ENCODE measurements at regions not wholly inside any gene's neighbourhood (a gene's known extent, or its start where the extent isn't known, plus 50 kb on each side); places are given as distances from the start of the nearest gene placed in this dataset.
"Not testable (repeated sequence)": the region's sequence is repeated elsewhere in the genome, so short reads cannot be mapped to it uniquely, and the experiment has no call there.

DNA sequence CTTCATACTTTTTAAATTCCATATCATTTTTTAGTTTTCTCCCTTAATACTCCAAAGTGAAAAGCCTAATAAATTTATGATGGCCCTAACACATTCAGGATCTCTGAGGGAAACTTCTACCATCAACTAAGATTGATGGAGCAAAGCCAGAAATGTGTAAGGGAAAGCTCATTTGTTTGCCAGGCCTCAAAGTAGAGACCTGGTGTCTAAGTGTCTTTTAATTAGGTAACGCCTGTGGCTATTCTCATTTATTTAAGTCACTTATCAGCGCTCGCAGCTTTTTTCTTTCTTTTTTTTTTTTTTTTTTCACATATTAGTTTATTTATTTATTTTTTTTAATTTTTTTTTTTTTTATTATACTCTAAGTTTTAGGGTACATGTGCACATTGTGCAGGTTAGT, 242.4 kb downstream of the TMA16 start:
- ATAC-seq (no peak), DNase-seq (no peak)
- H3K36me3 Mint-ChIP-seq (ENCODE audit: low read depth), result no peaks in the 10 kb centered on the region
- no peak overlapping the region for H3K27ac Mint-ChIP-seq
- ChIA-PET CTCF (no interaction called here), POLR2A (no interaction called here)
- H3K4me3 Mint-ChIP-seq, result no peak overlapping the region
- no peaks in the 10 kb centered on the region for H3K27me3 Mint-ChIP-seq
- intact Hi-C loops (cut with DNase I, micrococcal nuclease), result no loop called here
- no peaks in the 10 kb centered on the region for H3K4me1 Mint-ChIP-seq
- no peaks in the 10 kb centered on the region for H3K9me3 Mint-ChIP-seq (ENCODE audit: low read depth)

DNA sequence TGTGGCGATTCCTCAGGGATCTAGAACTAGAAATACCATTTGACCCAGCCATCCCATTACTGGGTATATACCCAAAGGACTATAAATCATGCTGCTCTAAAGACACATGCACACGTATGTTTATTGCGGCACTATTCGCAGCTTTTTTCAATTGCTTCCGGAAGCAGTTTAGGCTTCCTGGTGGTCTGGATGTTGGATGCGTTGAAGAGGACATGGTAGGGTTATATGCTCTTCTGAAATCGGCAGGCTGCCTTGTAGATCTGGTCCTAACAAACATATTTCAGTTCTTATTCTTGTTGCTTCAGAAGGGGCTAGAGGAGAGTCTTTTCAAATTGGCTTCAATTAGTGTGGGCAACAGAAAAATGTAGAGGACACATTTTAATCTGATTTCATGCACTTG, 243.4 kb downstream of the TMA16 start:
- intact Hi-C loops (cut with DNase I, micrococcal nuclease); DNase-seq; ATAC-seq; H3K9me3 Mint-ChIP-seq (ENCODE audit: low read depth); CTCF ChIA-PET; H3K4me1 Mint-ChIP-seq; H3K27ac Mint-ChIP-seq; H3K36me3 Mint-ChIP-seq (ENCODE audit: low read depth); H3K27me3 Mint-ChIP-seq; H3K4me3 Mint-ChIP-seq; POLR2A ChIA-PET: not testable (repeated sequence)

DNA sequence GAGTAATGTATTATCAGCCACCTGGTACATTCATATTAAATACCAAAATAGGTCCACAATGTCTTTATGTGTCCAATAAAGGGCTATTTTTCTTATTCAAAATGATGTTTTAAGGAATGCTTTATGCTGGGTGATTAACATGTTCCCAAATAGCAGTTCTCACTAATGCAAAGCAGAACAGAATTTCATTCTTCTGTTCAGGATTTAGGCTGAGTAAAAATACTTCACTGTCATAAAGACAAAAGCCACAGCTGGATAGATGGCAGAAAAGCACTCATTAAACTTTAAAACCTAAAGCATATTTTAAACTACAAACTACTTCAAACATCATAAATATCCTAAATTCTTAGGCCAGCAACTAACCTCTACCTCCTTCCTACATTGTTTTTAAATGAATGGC, 244.0 kb downstream of the TMA16 start:
- H3K27ac Mint-ChIP-seq, result no peak overlapping the region
- ChIA-PET CTCF (no interaction called here), POLR2A (no interaction called here)
- H3K4me3 Mint-ChIP-seq, result no peak overlapping the region
- H3K9me3 Mint-ChIP-seq (ENCODE audit: low read depth), result no peaks in the 10 kb centered on the region
- H3K4me1 Mint-ChIP-seq, result no peaks in the 10 kb centered on the region
- intact Hi-C loops (cut with DNase I, micrococcal nuclease), result no loop called here
- H3K36me3 Mint-ChIP-seq (ENCODE audit: low read depth), result no peaks in the 10 kb centered on the region
- H3K27me3 Mint-ChIP-seq, result no peaks in the 10 kb centered on the region
- ATAC-seq (no peak), DNase-seq (no peak)

DNA sequence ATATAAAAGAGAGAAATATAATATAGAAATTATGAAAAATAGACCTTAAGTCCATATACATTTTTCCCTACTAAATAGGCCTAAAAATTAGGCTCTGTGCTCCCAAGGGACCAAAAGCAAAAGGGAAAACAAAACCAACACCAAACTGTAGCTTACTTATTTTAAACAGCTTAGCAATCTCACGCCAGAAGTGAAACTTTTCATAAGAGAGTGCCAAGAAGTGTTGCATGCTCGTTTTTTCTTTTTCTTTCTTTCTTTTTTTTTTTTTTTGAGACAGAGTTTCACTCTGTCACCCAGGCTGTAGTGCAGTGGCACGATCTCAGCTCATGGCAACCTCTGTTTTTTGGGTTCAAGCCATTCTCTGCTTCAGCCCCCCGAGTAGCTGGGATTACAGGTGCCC, 250.4 kb downstream of the TMA16 start:
- intact Hi-C loops (cut with DNase I, micrococcal nuclease), result no loop called here
- Mint-ChIP-seq H3K36me3 (ENCODE audit: low read depth) (no peaks in the 10 kb centered on the region), H3K4me1 (no peaks in the 10 kb centered on the region), H3K4me3 (no peak overlapping the region), H3K9me3 (ENCODE audit: low read depth) (no peaks in the 10 kb centered on the region), H3K27me3 (peaks cover 4% of the 10 kb centered on the region), H3K27ac (no peak overlapping the region)
- DNase-seq, result no peak
- ChIA-PET POLR2A (no interaction called here), CTCF (interaction anchor here (1.4 kb wide), 1 partner anchor 9 kb away, joined by 4 read pairs; no protein-coding TSS in a partner anchor)
- no peak for ATAC-seq

DNA sequence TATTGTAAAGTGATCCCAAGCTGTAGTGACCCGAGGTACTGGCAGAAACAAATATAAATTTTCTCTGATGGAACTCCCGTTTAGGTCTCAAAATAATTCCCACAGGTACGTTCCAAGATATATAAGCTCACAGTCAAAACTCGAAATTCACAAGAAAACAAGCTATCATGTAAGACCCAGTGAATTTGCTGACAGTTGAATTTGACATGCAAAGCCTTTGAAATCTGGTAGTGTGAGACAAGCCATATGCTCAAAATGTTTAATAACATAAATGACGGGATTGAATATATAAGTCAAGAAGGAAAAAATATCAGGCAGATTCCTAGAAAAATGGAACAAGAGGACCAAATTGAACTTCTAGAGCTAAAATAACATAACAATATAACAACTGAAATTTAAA, 252.8 kb downstream of the TMA16 start:
- no peak overlapping the region for H3K4me3 Mint-ChIP-seq
- ChIA-PET CTCF (interaction anchor here (0.9 to 1.0 kb wide), 2 partner anchors 69 to 197 kb away, joined by 3 read pairs; no protein-coding TSS in a partner anchor), POLR2A (no interaction called here)

DNA sequence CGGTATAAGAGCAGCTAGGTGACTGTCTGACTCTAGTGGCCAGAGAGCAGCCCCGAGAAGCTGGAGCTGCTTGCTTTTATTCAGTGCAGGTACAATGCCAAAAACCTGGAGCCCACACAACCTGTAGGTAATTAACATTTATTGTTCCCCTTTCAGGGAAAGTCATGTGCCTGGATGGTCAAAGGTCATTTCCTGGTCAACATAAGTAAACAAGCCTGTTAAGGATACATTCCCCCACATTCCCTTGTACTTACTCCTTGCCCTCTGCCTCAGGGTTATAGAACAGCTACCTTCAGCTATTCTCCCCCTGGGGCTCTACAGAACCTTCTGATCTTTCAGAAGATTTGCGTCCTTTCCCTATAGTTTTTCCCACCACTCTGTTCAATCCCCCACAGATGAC, 253.4 kb downstream of the TMA16 start:
- intact Hi-C loops (cut with DNase I, micrococcal nuclease), result no loop called here
- Mint-ChIP-seq H3K27me3 (peaks cover 5% of the 10 kb centered on the region), H3K27ac (no peak overlapping the region), H3K36me3 (ENCODE audit: low read depth) (no peaks in the 10 kb centered on the region), H3K9me3 (ENCODE audit: low read depth) (no peaks in the 10 kb centered on the region), H3K4me1 (no peaks in the 10 kb centered on the region), H3K4me3 (no peak overlapping the region)
- no peak for DNase-seq
- no peak for ATAC-seq
- POLR2A ChIA-PET, result no interaction called here
- CTCF ChIA-PET, result interaction anchor here (0.9 kb wide), 1 partner anchor 11 kb away, joined by 5 read pairs; no protein-coding TSS in a partner anchor

More for the DNA sequence above, 252.8 kb downstream of the TMA16 start:
- Mint-ChIP-seq H3K4me1 (no peaks in the 10 kb centered on the region), H3K27ac (no peak overlapping the region), H3K9me3 (ENCODE audit: low read depth) (no peaks in the 10 kb centered on the region), H3K36me3 (ENCODE audit: low read depth) (no peaks in the 10 kb centered on the region), H3K27me3 (peaks cover 5% of the 10 kb centered on the region)
- ATAC-seq (no peak), DNase-seq (no peak)
- intact Hi-C loops (cut with DNase I, micrococcal nuclease), result no loop called here

DNA sequence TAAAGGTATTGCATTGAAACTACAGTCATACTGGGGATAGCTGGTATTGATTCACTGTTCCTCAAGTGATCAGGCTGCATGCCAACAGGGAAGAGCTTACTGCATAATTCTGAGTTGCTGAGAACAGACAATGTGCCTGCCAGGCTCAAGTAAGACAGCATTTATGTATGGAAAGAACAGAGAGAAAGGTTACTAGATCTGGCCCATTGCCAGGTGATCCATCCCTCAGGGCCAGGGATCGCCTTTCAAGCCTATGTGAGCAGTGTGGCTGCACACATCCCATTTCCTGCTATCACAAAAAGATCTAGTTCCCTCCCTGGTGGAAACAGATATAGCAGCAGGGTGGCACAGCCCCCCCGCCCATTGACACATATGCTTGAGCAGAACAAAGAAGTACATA, 254.0 kb downstream of the TMA16 start:
- H3K27ac Mint-ChIP-seq, result no peak overlapping the region
- H3K4me3 Mint-ChIP-seq, result no peak overlapping the region
- no peaks in the 10 kb centered on the region for H3K4me1 Mint-ChIP-seq
- no peak for ATAC-seq
- no peaks in the 10 kb centered on the region for H3K36me3 Mint-ChIP-seq (ENCODE audit: low read depth)
- no peak for DNase-seq
- intact Hi-C loops (cut with DNase I, micrococcal nuclease), result no loop called here
- peaks cover 5% of the 10 kb centered on the region for H3K27me3 Mint-ChIP-seq
- no peaks in the 10 kb centered on the region for H3K9me3 Mint-ChIP-seq (ENCODE audit: low read depth)
- ChIA-PET POLR2A (no interaction called here), CTCF (interaction anchor here (0.9 kb wide), 1 partner anchor 11 kb away, joined by 5 read pairs; no protein-coding TSS in a partner anchor)

DNA sequence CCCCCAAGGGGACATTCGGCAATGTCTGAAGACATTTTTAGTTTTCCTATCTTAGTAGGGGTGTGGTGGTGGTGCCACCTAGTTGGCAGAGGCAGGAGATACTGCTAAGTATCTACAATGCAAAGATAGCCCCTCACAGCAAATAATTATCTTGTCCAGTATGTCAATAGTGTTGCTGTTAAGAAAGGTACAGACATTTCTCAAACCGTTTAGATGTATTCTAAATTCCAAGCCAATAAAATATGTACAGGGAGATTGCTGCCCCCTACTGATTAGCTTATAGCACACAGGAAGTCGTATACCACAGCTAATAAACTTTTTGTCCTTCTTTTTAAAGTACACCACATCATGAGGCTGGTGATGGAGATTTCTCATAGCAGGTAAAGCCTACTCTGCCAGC, 260.5 kb downstream of the TMA16 start:
- Mint-ChIP-seq H3K36me3 (ENCODE audit: low read depth) (no peaks in the 10 kb centered on the region), H3K4me1 (peaks cover 2% of the 10 kb centered on the region), H3K9me3 (ENCODE audit: low read depth) (no peaks in the 10 kb centered on the region), H3K4me3 (no peak overlapping the region), H3K27ac (no peak overlapping the region), H3K27me3 (peaks cover under 1% of the 10 kb centered on the region)
- CTCF ChIA-PET, result interaction anchor here (0.5 to 2.4 kb wide), 3 partner anchors 10 to 205 kb away, joined by 4 to 10 read pairs (median 4); no protein-coding TSS in a partner anchor
- DNase-seq (no peak), ATAC-seq (peak; percentile 42)
- POLR2A ChIA-PET, result no interaction called here
- intact Hi-C loops (cut with DNase I, micrococcal nuclease), result loop anchor here (1.0 to 10.0 kb wide), 6 partner anchors 200 to 980 kb away; no protein-coding TSS in a partner anchor

DNA sequence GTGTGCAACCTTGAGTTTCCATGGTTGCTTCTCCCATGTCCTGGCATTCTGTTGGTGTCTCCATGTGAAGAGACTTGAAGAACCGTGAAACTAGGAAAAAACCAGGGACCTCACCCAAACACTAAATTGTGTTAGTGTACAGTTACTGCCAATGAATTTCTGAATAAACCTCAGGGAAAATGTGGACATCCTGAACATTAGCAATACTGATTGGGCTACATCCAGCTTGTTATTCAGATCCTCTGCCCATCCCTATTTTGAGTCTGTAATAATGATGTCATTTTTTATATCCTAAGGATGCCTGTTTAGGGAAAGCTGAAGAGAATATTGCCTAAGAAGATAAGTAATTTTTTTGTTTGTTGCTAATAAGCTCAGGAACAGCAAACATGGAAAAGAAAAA, 262.7 kb downstream of the TMA16 start:
- ChIA-PET CTCF (interaction anchor here (1.2 kb wide), 1 partner anchor 206 kb away, joined by 5 read pairs; no protein-coding TSS in a partner anchor), POLR2A (no interaction called here)
- Mint-ChIP-seq H3K27ac (no peak overlapping the region), H3K4me1 (peaks cover 2% of the 10 kb centered on the region), H3K9me3 (ENCODE audit: low read depth) (no peaks in the 10 kb centered on the region), H3K36me3 (ENCODE audit: low read depth) (no peaks in the 10 kb centered on the region), H3K27me3 (no peaks in the 10 kb centered on the region), H3K4me3 (no peak overlapping the region)
- no peak for DNase-seq
- intact Hi-C loops (cut with DNase I, micrococcal nuclease), result loop anchor here in 1 of 2 experiments (5.0 to 10.0 kb wide), 2 partner anchors 255 to 978 kb away; no protein-coding TSS in a partner anchor
- no peak for ATAC-seq

DNA sequence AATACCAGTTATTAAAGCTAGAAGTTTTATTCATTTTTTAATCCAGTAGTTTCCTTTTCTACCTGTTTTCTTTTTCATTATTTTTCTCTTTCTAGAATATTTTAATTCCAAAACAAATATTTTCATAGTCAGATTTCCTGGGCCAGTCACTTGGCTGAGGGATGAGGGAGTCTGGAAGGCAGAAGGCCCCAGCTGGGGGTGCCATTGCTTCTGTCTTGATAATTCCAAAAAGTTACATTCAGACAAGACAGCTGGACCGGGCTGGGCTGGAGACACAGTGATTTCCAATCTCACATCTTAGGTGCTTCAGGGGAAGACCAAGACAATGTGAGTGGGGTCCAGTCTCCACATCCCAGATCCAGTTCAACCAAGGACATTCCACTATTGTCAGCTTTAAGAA, 263.5 kb downstream of the TMA16 start:
- Mint-ChIP-seq H3K36me3 (ENCODE audit: low read depth) (no peaks in the 10 kb centered on the region), H3K27me3 (no peaks in the 10 kb centered on the region), H3K4me3 (no peak overlapping the region), H3K27ac (no peak overlapping the region), H3K4me1 (peaks cover 2% of the 10 kb centered on the region), H3K9me3 (ENCODE audit: low read depth) (no peaks in the 10 kb centered on the region)
- ATAC-seq (no peak), DNase-seq (no peak)
- CTCF ChIA-PET, result interaction anchor here (1.2 kb wide), 1 partner anchor 207 kb away, joined by 5 read pairs; no protein-coding TSS in a partner anchor
- POLR2A ChIA-PET, result no interaction called here
- intact Hi-C loops (cut with DNase I, micrococcal nuclease), result loop anchor here in 1 of 2 experiments (5.0 to 10.0 kb wide), 2 partner anchors 254 to 977 kb away; no protein-coding TSS in a partner anchor

DNA sequence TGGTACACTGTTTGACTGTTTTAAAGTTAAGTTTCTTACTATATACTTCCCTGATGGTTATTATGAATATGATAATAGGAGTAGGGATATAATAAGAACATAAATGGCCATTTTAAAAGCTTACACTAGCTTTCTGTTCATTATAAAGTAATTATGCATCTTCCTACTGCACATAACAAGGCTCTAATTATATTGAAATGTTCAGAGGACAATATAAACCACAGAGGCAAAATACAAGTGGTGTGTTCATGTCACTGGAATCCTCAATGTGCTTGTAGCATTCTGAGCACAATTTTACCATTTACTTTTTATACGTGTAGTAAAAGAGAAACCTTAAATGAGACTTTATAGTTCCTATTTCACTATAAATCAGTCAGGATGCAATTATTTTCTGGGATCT, 268.3 kb downstream of the TMA16 start:
- Mint-ChIP-seq H3K27me3 (no peaks in the 10 kb centered on the region), H3K36me3 (ENCODE audit: low read depth) (no peaks in the 10 kb centered on the region), H3K4me1 (no peaks in the 10 kb centered on the region), H3K9me3 (ENCODE audit: low read depth) (no peaks in the 10 kb centered on the region), H3K27ac (no peak overlapping the region), H3K4me3 (no peak overlapping the region)
- DNase-seq, result no peak
- CTCF ChIA-PET, result interaction anchor here (1.4 kb wide), 1 partner anchor 209 kb away, joined by 3 read pairs; no protein-coding TSS in a partner anchor
- ATAC-seq, result no peak
- intact Hi-C loops (cut with DNase I, micrococcal nuclease), result no loop called here
- POLR2A ChIA-PET, result no interaction called here

DNA sequence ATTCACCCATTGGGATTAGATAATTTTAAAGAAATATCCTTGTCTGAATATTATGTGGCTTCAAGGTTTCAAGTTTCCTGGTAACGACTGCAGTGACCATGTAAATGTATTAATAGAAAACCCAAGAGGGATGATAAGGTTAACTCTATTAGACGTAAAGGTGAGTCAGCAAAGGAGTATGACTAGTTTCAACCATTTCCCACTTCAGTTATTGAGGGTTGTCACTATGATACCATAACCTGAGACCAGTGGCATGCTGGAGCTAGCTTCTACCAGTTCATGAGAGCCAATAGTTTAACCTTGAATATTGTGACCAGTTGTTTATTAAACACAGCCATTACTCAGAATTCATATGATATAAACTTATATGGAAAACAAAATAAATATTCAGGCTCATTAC, 270.1 kb downstream of the TMA16 start:
- no peak overlapping the region for H3K27ac Mint-ChIP-seq
- no peak for DNase-seq
- no peaks in the 10 kb centered on the region for H3K36me3 Mint-ChIP-seq (ENCODE audit: low read depth)
- CTCF ChIA-PET, result no interaction called here
- no peaks in the 10 kb centered on the region for H3K9me3 Mint-ChIP-seq (ENCODE audit: low read depth)
- POLR2A ChIA-PET, result no interaction called here
- H3K4me3 Mint-ChIP-seq, result no peak overlapping the region
- ATAC-seq, result no peak
- no peaks in the 10 kb centered on the region for H3K27me3 Mint-ChIP-seq
- no peaks in the 10 kb centered on the region for H3K4me1 Mint-ChIP-seq
- intact Hi-C loops (cut with DNase I, micrococcal nuclease), result no loop called here
